GM19351 (cell line): ENCODE measurements at regions not wholly inside any gene's neighbourhood (a gene's known extent, or its start where the extent isn't known, plus 50 kb on each side); places are given as distances from the start of the nearest gene placed in this dataset.
"Not testable (repeated sequence)": the region's sequence is repeated elsewhere in the genome, so short reads cannot be mapped to it uniquely, and the experiment has no call there.

Experiments used
- ATAC-seq: cut with Tn5 transposase; IDR thresholded peaks from one replicate; pipeline ENCODE4 v1.9.1; 2021; ENCODE audit warnings: mild to moderate bottlenecking, moderate library complexity; ENCODE audit not compliant: unreplicated experiment

GRCh38 chr20:12555849-12556248 is 452.9 kb upstream of the SPTLC3 start:
- ATAC-seq = not testable (repeated sequence)

- ATAC-seq = no peak
Measured at GRCh38 chr20:12557224-12557623, 451.5 kb upstream of the SPTLC3 start.

- ATAC-seq = no peak
Measured at GRCh38 chr20:12564979-12565378, 443.8 kb upstream of the SPTLC3 start.

- no peak for ATAC-seq
Measured at GRCh38 chr20:12566596-12566995, 442.2 kb upstream of the SPTLC3 start.

GRCh38 chr20:12570371-12570770 is 438.4 kb upstream of the SPTLC3 start:
- no peak for ATAC-seq

GRCh38 chr20:12573442-12573841 is 435.3 kb upstream of the SPTLC3 start:
- ATAC-seq = no peak

GRCh38 chr20:12575352-12576095 is 433.2 kb upstream of the SPTLC3 start:
- ATAC-seq = no peak

GRCh38 chr20:12577213-12577612 is 431.6 kb upstream of the SPTLC3 start:
- no peak for ATAC-seq

GRCh38 chr20:12581644-12582289 is 427.0 kb upstream of the SPTLC3 start:
- ATAC-seq = no peak

GRCh38 chr20:12582710-12583109 is 426.1 kb upstream of the SPTLC3 start:
- not testable (repeated sequence) for ATAC-seq

- ATAC-seq = no peak
Measured at GRCh38 chr20:12591949-12592470, 416.8 kb upstream of the SPTLC3 start.

- no peak for ATAC-seq
Measured at GRCh38 chr20:12592756-12593155, 416.0 kb upstream of the SPTLC3 start.

- ATAC-seq = no peak
Measured at GRCh38 chr20:12593342-12593873, 415.4 kb upstream of the SPTLC3 start.

GRCh38 chr20:12594410-12595088 is 414.2 kb upstream of the SPTLC3 start:
- no peak for ATAC-seq

GRCh38 chr20:12595841-12596240 is 412.9 kb upstream of the SPTLC3 start:
- ATAC-seq = no peak

- no peak for ATAC-seq
Measured at GRCh38 chr20:12596863-12597262, 411.9 kb upstream of the SPTLC3 start.

- no peak for ATAC-seq
Measured at GRCh38 chr20:12597551-12597950, 411.2 kb upstream of the SPTLC3 start.

- no peak for ATAC-seq
Measured at GRCh38 chr20:12598894-12599293, 409.9 kb upstream of the SPTLC3 start.

- ATAC-seq = no peak
Measured at GRCh38 chr20:12599494-12599893, 409.3 kb upstream of the SPTLC3 start.

- ATAC-seq = no peak
Measured at GRCh38 chr20:12605751-12606150, 403.0 kb upstream of the SPTLC3 start.

- no peak for ATAC-seq
Measured at GRCh38 chr20:12610871-12611270, 397.9 kb upstream of the SPTLC3 start.
